ENCODE measurements at regions not wholly inside any gene's neighbourhood (a gene's known extent, or its start where the extent isn't known, plus 50 kb on each side); places are given as distances from the start of the nearest gene placed in this dataset.

DNA sequence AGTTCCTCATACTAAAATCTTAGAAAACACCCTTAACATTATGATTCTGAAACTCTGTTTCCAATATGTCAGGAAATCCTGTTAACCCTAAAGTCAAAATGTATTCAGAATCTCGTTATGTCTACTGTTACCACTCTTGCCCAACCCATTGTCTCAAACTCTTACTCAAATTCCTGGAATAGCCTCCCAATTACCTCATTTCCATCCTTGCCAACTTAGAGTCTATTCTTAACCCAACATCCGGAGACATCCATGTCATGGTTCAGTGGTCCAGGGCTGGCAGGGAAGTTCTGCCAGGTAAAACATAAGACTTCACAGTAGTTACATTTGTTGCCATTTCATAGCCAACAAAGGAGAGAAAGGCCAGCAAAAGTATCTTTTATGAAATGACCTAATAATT lies 593.9 kb downstream of the PYDC2 start:
- TF ChIP-seq, protein P1, sequence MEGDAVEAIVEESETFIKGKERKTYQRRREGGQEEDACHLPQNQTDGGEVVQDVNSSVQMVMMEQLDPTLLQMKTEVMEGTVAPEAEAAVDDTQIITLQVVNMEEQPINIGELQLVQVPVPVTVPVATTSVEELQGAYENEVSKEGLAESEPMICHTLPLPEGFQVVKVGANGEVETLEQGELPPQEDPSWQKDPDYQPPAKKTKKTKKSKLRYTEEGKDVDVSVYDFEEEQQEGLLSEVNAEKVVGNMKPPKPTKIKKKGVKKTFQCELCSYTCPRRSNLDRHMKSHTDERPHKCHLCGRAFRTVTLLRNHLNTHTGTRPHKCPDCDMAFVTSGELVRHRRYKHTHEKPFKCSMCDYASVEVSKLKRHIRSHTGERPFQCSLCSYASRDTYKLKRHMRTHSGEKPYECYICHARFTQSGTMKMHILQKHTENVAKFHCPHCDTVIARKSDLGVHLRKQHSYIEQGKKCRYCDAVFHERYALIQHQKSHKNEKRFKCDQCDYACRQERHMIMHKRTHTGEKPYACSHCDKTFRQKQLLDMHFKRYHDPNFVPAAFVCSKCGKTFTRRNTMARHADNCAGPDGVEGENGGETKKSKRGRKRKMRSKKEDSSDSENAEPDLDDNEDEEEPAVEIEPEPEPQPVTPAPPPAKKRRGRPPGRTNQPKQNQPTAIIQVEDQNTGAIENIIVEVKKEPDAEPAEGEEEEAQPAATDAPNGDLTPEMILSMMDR (IDR thresholded peaks at IDR 0.05; ENCODE audit: insufficient read depth, low read depth, low read length), result no peak
- no peak for TF ChIP-seq EZH2 (IDR thresholded peaks at IDR 0.05; ENCODE audit: insufficient read depth, low read length)
